VCaP (cell line): ENCODE measurements at regions not wholly inside any gene's neighbourhood (a gene's known extent, or its start where the extent isn't known, plus 50 kb on each side); places are given as distances from the start of the nearest gene placed in this dataset.

Experiments
- H3K27ac ChIP-seq: fragments of 450-650 bp; 2 replicates; pipeline ENCODE4 v1.5.1; 2017
- TF ChIP-seq, protein P1 (sequence below): fragments of 450-650 bp; conservative IDR thresholded peaks from 2 replicates; pipeline ENCODE4 v1.5.1; 2017; ENCODE audit warnings: mild to moderate bottlenecking, moderate library complexity

DNA sequence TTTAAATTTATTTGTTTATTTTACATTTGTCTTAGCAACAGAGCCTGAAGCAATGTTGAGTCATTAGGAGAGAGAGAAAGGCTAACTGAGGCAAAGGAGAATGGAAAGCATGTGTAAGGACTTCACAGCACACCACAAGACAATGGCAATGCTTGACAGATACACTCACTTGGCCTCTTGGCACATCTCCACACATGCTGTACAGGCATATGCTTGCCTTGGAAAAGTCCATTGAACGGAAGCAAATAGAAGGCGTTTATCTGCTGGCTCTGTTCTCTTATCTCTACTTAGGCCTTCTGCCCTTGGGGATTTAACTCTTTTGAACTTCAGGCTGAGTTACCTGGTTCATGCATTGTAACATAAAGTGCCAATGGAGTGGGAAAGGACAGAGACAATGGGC, 262.2 kb upstream of the POU3F1 start:
- no peak overlapping the region for H3K27ac ChIP-seq
- TF ChIP-seq, protein P1, sequence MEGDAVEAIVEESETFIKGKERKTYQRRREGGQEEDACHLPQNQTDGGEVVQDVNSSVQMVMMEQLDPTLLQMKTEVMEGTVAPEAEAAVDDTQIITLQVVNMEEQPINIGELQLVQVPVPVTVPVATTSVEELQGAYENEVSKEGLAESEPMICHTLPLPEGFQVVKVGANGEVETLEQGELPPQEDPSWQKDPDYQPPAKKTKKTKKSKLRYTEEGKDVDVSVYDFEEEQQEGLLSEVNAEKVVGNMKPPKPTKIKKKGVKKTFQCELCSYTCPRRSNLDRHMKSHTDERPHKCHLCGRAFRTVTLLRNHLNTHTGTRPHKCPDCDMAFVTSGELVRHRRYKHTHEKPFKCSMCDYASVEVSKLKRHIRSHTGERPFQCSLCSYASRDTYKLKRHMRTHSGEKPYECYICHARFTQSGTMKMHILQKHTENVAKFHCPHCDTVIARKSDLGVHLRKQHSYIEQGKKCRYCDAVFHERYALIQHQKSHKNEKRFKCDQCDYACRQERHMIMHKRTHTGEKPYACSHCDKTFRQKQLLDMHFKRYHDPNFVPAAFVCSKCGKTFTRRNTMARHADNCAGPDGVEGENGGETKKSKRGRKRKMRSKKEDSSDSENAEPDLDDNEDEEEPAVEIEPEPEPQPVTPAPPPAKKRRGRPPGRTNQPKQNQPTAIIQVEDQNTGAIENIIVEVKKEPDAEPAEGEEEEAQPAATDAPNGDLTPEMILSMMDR = no peak

DNA sequence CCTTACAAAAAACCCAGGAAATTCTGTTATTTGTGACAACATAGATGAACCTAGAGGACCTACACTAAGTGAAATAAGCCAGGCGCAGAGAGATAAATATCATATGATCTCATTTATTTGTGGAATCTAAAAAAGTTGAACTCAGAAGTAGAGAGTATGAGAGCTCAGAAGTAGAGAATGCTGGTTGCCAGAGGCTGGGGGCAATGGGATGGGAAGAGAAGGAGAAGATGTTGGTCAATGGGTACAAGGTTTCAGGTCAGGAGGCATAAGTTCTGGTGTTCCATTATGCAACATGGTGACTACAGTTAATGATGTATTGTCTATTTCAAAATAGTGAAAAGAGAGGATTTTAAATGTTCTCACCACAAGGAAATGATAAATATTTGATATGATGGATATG, 259.1 kb upstream of the POU3F1 start:
- TF ChIP-seq, protein P1 = no peak
- H3K27ac ChIP-seq = no peak overlapping the region

DNA sequence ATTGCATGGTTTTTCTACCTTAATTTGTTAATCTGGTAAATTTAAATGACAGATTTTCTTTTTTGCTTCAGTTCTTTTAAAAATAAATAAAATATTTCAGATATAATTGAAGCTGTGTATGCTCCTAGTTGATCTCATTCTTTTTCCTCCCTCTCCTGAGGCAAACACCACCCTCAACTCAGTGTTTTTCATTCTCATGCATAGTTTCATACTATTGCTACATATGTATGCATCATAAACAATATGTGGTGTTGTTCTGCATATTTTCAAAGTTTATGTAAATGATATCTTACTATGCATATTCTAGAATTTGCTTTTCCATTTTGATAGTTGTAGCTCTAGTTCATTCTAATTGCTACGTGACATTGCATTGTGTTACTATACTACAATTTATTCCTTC, 257.2 kb upstream of the POU3F1 start:
- TF ChIP-seq, protein P1 = no peak

DNA sequence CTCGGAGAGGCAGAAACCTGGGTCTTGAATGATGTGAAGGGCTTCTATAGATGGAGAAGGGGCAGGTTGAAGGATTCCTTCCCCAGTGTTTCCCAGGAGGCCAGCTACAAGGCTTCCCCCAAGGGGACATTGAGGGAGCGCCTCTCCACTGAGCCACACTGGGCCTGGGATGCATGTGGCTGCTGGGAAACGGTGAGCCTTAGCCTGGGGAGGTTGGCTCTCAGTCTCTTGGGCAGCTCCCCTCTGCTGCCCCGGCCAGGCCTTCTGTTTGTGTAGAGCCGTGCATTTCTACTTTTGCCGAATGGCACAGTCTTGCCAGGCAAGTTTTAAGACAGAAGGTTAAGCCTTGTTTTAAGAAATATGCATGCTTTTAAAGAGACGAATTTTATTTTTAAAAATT, 254.4 kb upstream of the POU3F1 start:
- no peak overlapping the region for H3K27ac ChIP-seq
- TF ChIP-seq, protein P1 = no peak

More for the DNA sequence above, 257.2 kb upstream of the POU3F1 start:
- no peak overlapping the region for H3K27ac ChIP-seq

DNA sequence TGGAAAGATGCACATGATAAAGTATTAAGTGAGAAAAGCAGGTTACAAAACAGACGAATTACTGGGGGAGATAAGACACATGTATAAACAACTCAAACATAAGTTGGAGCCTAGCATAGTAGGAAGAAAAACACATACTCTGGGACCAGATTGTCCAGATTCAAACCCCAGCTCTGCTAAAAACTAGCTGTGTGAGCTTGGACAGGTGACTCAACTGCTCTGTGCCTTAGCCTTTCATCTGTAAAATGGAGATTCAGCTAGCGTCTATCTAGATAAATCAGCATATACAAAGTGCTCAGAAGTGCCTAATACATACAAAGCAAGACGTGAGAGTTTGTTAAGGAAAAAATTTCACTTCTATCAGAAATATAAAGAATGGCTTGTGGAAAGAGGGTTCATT, 254.0 kb upstream of the POU3F1 start:
- no peak overlapping the region for H3K27ac ChIP-seq
- TF ChIP-seq, protein P1 = no peak

DNA sequence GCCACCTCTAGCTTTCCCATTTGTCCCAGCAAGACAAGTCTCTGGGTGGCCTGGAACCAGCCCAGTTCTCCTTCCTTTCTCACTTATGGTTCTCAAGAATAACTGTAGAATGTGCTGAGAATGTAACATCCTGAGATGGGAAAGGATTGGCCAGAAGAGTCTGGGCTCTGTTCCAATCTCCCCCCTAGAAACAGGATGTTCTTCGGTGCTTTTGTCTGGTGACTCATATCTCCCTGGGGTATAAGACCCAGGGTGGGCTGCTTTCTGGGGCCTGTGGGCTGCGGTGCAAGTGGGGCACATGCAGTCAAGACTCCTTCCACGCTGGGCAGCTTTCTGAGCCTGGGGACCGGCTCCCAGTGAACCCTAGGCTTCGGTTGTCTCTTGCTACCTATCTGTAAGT, 251.2 kb upstream of the POU3F1 start:
- TF ChIP-seq, protein P1 = no peak
- no peak overlapping the region for H3K27ac ChIP-seq

DNA sequence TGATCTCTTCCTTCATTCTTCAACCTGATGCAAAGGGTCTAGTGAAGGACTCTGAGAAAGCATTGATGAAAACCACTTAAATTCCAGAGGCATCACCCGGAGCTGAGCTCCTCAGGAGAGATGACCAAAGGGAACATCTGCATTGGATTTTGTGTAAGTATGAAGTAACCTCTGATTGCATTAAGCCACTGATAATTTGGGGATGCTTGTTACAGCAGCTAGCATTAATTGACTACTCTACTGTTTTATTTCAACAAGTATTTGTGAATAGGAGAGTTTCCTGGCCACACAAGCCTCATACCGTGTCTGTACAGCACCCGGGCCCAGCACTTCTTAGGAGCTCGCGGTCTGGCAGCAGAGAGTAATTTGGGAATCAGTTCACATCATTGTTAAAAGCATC, 250.7 kb upstream of the POU3F1 start:
- no peak overlapping the region for H3K27ac ChIP-seq

More for the DNA sequence above, 250.7 kb upstream of the POU3F1 start:
- TF ChIP-seq, protein P1 = no peak
